Small intestine (tissue), 7 donors: ENCODE measurements at regions not wholly inside any gene's neighbourhood (a gene's known extent, or its start where the extent isn't known, plus 50 kb on each side); places are given as distances from the start of the nearest gene placed in this dataset.

Experiments used
- DNase-seq, 2 donors: peaks; one replicate each; pipeline versions ENCODE4 v3.0.0 to v3.0.0-alpha.2; 2013
- FAIRE-seq: peaks from 2 replicates; lab custom pipeline; 2012; peaks lifted over from hg19 to GRCh38; lab: Jason Lieb, UNC
- H3K27ac ChIP-seq, 3 donors: one replicate each; pipeline ENCODE4 v1.5.1; 2013; ENCODE audit warnings: low read length in 2 of 3, mild to moderate bottlenecking in 2 of 3, control low read depth in 1 of 3, inconsistent platforms in 1 of 3, low read depth in 1 of 3, moderate library complexity in 1 of 3
- H3K27me3 ChIP-seq, 3 donors: one replicate each; pipeline ENCODE4 v1.6.1; 2013; ENCODE audit warnings: low read length in 3 of 3, inconsistent platforms in 1 of 3; ENCODE audit not compliant: control insufficient read depth in 3 of 3, insufficient read depth in 3 of 3
- H3K36me3 ChIP-seq, 3 donors: one replicate each; pipeline ENCODE4 v1.6.1; 2013; ENCODE audit warnings: low read length in 3 of 3, inconsistent platforms in 1 of 3, low read depth in 1 of 3, mild to moderate bottlenecking in 1 of 3, moderate library complexity in 1 of 3; ENCODE audit not compliant: control insufficient read depth in 3 of 3, insufficient read depth in 2 of 3
- H3K4me1 ChIP-seq, 3 donors: one replicate each; pipeline ENCODE4 v1.6.1; 2013; ENCODE audit warnings: low read length in 2 of 3, inconsistent platforms in 1 of 3, low read depth in 1 of 3, mild to moderate bottlenecking in 1 of 3, moderate library complexity in 1 of 3; ENCODE audit not compliant: control insufficient read depth in 3 of 3, insufficient read depth in 2 of 3
- H3K4me3 ChIP-seq, 3 donors: one replicate each; pipeline ENCODE4 v1.5.1; 2013; ENCODE audit warnings: low read length in 3 of 3, control low read depth in 1 of 3, inconsistent platforms in 1 of 3, low read depth in 1 of 3, mild to moderate bottlenecking in 1 of 3, moderate library complexity in 1 of 3
- H3K9me3 ChIP-seq, 2 donors: one replicate each; pipeline ENCODE4 v1.6.1; 2013; ENCODE audit warnings: low read depth in 1 of 2, low read length in 1 of 2; ENCODE audit not compliant: control insufficient read depth in 2 of 2, insufficient read depth in 1 of 2
- WGBS, 3 donors: extraction: QIAGEN DNeasy Blood & Tissue Kit; methylation state at CpG; one replicate each; pipeline ENCODE4 v1.1.7; 2013; 5-methylcytosine and 5-hydroxymethylcytosine counted together
- donor health status: healthy with polysubstance abuse.
- donor health status: control.
- donor health status: control.
- donor health status: Bipolar disorder and iron deficiency.
- donor health status: healthy.

- H3K9me3 ChIP-seq, result no peaks in the 10 kb centered on the region
- no peaks in the 10 kb centered on the region for H3K4me1 ChIP-seq
- WGBS, 3 donors, result 79 to 89% (median 86%) methylated on average over 5 of the region's 5 CpGs
- no peak for DNase-seq
- H3K4me3 ChIP-seq, result no peak overlapping the region
- H3K36me3 ChIP-seq, result no peaks in the 10 kb centered on the region
- H3K27me3 ChIP-seq, result peaks cover 0 to 5% (median 0%) of the 10 kb centered on the region in 3 donors
- H3K27ac ChIP-seq, result no peak overlapping the region
- no peak for FAIRE-seq
Observed at GRCh38 chr19:29303719-29304090, 90.8 kb upstream of the UQCRFS1 start.

- Histone ChIP-seq H3K4me3 (no peak overlapping the region), H3K4me1 (no peaks in the 10 kb centered on the region), H3K36me3 (no peaks in the 10 kb centered on the region), H3K27ac (no peak overlapping the region), H3K9me3 (no peaks in the 10 kb centered on the region), H3K27me3 (peaks cover 0 to 5% (median 1%) of the 10 kb centered on the region in 3 donors)
- WGBS, 3 donors, result 56 to 80% (median 57%) methylated on average over 1 of the region's 1 CpG
- DNase-seq (no peak), FAIRE-seq (no peak)
Observed at GRCh38 chr19:29305268-29305667, 92.3 kb upstream of the UQCRFS1 start.

- Histone ChIP-seq H3K4me1 (no peaks in the 10 kb centered on the region), H3K27me3 (peaks cover 0 to 5% (median 2%) of the 10 kb centered on the region in 3 donors), H3K9me3 (no peaks in the 10 kb centered on the region), H3K36me3 (no peaks in the 10 kb centered on the region), H3K27ac (no peak overlapping the region), H3K4me3 (no peak overlapping the region)
- FAIRE-seq (no peak), DNase-seq (no peak)
- WGBS, 3 donors, result 11 to 17% (median 12%) methylated on average over 12 of the region's 12 CpGs
Observed at GRCh38 chr19:29308977-29309590, 96.1 kb upstream of the UQCRFS1 start.

GRCh38 chr19:29309637-29310036, 96.7 kb upstream of the UQCRFS1 start:
- Histone ChIP-seq H3K4me3 (no peak overlapping the region), H3K27me3 (peaks cover 0 to 5% (median 2%) of the 10 kb centered on the region in 3 donors), H3K4me1 (no peaks in the 10 kb centered on the region), H3K36me3 (no peaks in the 10 kb centered on the region), H3K27ac (no peak overlapping the region), H3K9me3 (no peaks in the 10 kb centered on the region)
- WGBS, 3 donors, result 51 to 56% (median 54%) methylated on average over 9 of the region's 9 CpGs
- DNase-seq (no peak), FAIRE-seq (no peak)

GRCh38 chr19:29311191-29311790, 98.3 kb upstream of the UQCRFS1 start:
- H3K27me3 ChIP-seq, result peaks cover 0 to 3% (median 2%) of the 10 kb centered on the region in 3 donors
- H3K27ac ChIP-seq, result no peak overlapping the region
- DNase-seq (no peak), FAIRE-seq (no peak)
- H3K36me3 ChIP-seq, result no peaks in the 10 kb centered on the region
- no peak overlapping the region for H3K4me3 ChIP-seq
- 59 to 72% (median 70%) methylated on average over 14 of the region's 14 CpGs for WGBS, 3 donors
- H3K9me3 ChIP-seq, result no peaks in the 10 kb centered on the region
- no peaks in the 10 kb centered on the region for H3K4me1 ChIP-seq

- no peaks in the 10 kb centered on the region for H3K4me1 ChIP-seq
- no peak for DNase-seq
- H3K27me3 ChIP-seq, result no peaks in the 10 kb centered on the region
- no peaks in the 10 kb centered on the region for H3K36me3 ChIP-seq
- H3K27ac ChIP-seq, result no peak overlapping the region
- no peak for FAIRE-seq
- 42 to 49% (median 45%) methylated on average over 4 of the region's 4 CpGs for WGBS, 3 donors
- no peak overlapping the region for H3K4me3 ChIP-seq
- no peaks in the 10 kb centered on the region for H3K9me3 ChIP-seq
Observed at GRCh38 chr19:29315556-29316190, 102.7 kb upstream of the UQCRFS1 start.

GRCh38 chr19:29318581-29318980, 105.6 kb upstream of the UQCRFS1 start:
- Histone ChIP-seq H3K9me3 (no peaks in the 10 kb centered on the region), H3K36me3 (no peaks in the 10 kb centered on the region), H3K27ac (no peak overlapping the region), H3K27me3 (no peaks in the 10 kb centered on the region), H3K4me1 (no peaks in the 10 kb centered on the region), H3K4me3 (no peak overlapping the region)
- DNase-seq, result no peak
- WGBS, 3 donors, result 77 to 85% (median 79%) methylated on average over 6 of the region's 6 CpGs
- no peak for FAIRE-seq

- DNase-seq, result no peak
- 59 to 75% (median 63%) methylated on average over 5 of the region's 5 CpGs for WGBS, 3 donors
- H3K9me3 ChIP-seq, result no peaks in the 10 kb centered on the region
- H3K4me3 ChIP-seq, result no peak overlapping the region
- H3K27me3 ChIP-seq, result no peaks in the 10 kb centered on the region
- H3K4me1 ChIP-seq, result no peaks in the 10 kb centered on the region
- no peaks in the 10 kb centered on the region for H3K36me3 ChIP-seq
- no peak overlapping the region for H3K27ac ChIP-seq
- no peak for FAIRE-seq
Observed at GRCh38 chr19:29320086-29320485, 107.1 kb upstream of the UQCRFS1 start.
